ENCODE measurements at regions not wholly inside any gene's neighbourhood (a gene's known extent, or its start where the extent isn't known, plus 50 kb on each side); places are given as distances from the start of the nearest gene placed in this dataset.

- no peak for TF ChIP-seq CTCF (IDR thresholded peaks at IDR 0.05)
- Histone ChIP-seq H3K4me3 (no peak overlapping the region), H3K9me3 (no peaks in the 10 kb centered on the region), H3K36me3 (no peaks in the 10 kb centered on the region), H3K27ac (no peak overlapping the region), H3K4me1 (ENCODE audit: control insufficient read depth in 1 of 2, low read depth in 2 of 2) (no peaks in the 10 kb centered on the region), H3K27me3 (replicated peaks; ENCODE audit: insufficient read depth) (no peaks in the 10 kb centered on the region)
- DNase-seq (ENCODE audit: low spot score), result no peak
- no peak for ATAC-seq (ENCODE audit: insufficient number of reproducible peaks, low FRiP score, low read depth)
Measured at GRCh38 chr10:62583876-62584615, 209.9 kb downstream of the ZNF365 start.

GRCh38 chr10:62584731-62585130, 210.6 kb downstream of the ZNF365 start:
- Histone ChIP-seq H3K4me3 (no peak overlapping the region), H3K27ac (no peak overlapping the region), H3K27me3 (replicated peaks; ENCODE audit: insufficient read depth) (no peaks in the 10 kb centered on the region), H3K36me3 (no peaks in the 10 kb centered on the region), H3K9me3 (no peaks in the 10 kb centered on the region), H3K4me1 (ENCODE audit: control insufficient read depth in 1 of 2, low read depth in 2 of 2) (no peaks in the 10 kb centered on the region)
- ATAC-seq (ENCODE audit: insufficient number of reproducible peaks, low FRiP score, low read depth), result no peak
- TF ChIP-seq CTCF (IDR thresholded peaks at IDR 0.05), result no peak
- DNase-seq (ENCODE audit: low spot score), result no peak

GRCh38 chr10:62585211-62585775, 211.1 kb downstream of the ZNF365 start:
- H3K27me3 ChIP-seq (replicated peaks; ENCODE audit: insufficient read depth), result no peaks in the 10 kb centered on the region
- no peak overlapping the region for H3K4me3 ChIP-seq
- H3K36me3 ChIP-seq, result no peaks in the 10 kb centered on the region
- H3K9me3 ChIP-seq, result no peaks in the 10 kb centered on the region
- no peak overlapping the region for H3K27ac ChIP-seq
- no peak for TF ChIP-seq CTCF (IDR thresholded peaks at IDR 0.05)
- no peak for DNase-seq (ENCODE audit: low spot score)
- ATAC-seq (ENCODE audit: insufficient number of reproducible peaks, low FRiP score, low read depth), result no peak
- H3K4me1 ChIP-seq (ENCODE audit: control insufficient read depth in 1 of 2, low read depth in 2 of 2), result no peaks in the 10 kb centered on the region

GRCh38 chr10:62587011-62587410, 212.8 kb downstream of the ZNF365 start:
- Histone ChIP-seq H3K27me3 (replicated peaks; ENCODE audit: insufficient read depth) (no peaks in the 10 kb centered on the region), H3K27ac (no peak overlapping the region), H3K36me3 (no peaks in the 10 kb centered on the region), H3K4me1 (ENCODE audit: control insufficient read depth in 1 of 2, low read depth in 2 of 2) (no peaks in the 10 kb centered on the region), H3K9me3 (no peaks in the 10 kb centered on the region), H3K4me3 (no peak overlapping the region)
- DNase-seq (ENCODE audit: low spot score) (no peak), ATAC-seq (ENCODE audit: insufficient number of reproducible peaks, low FRiP score, low read depth) (no peak)
- no peak for TF ChIP-seq CTCF (IDR thresholded peaks at IDR 0.05)

- Histone ChIP-seq H3K27ac (no peak overlapping the region), H3K4me1 (ENCODE audit: control insufficient read depth in 1 of 2, low read depth in 2 of 2) (no peaks in the 10 kb centered on the region), H3K4me3 (no peak overlapping the region), H3K27me3 (replicated peaks; ENCODE audit: insufficient read depth) (no peaks in the 10 kb centered on the region), H3K36me3 (no peaks in the 10 kb centered on the region), H3K9me3 (no peaks in the 10 kb centered on the region)
- TF ChIP-seq CTCF (IDR thresholded peaks at IDR 0.05), result no peak
- no peak for DNase-seq (ENCODE audit: low spot score)
- no peak for ATAC-seq (ENCODE audit: insufficient number of reproducible peaks, low FRiP score, low read depth)
Measured at GRCh38 chr10:62588116-62588515, 213.9 kb downstream of the ZNF365 start.

Measured in thoracic aorta (tissue), 2 donors.